Osteocyte (in vitro differentiated cells): ENCODE measurements at regions not wholly inside any gene's neighbourhood (a gene's known extent, or its start where the extent isn't known, plus 50 kb on each side); places are given as distances from the start of the nearest gene placed in this dataset.

Experiments
- DNase-seq: peaks from one replicate; pipeline ENCODE4 v3.0.0; 2021; ENCODE audit warnings: mixed read lengths; ENCODE audit not compliant: unreplicated experiment; ENCODE audit errors: extremely low spot score
- H3K27ac Mint-ChIP-seq: one replicate; pipeline ENCODE4 v1.8.0; 2021; ENCODE audit warnings: mild to moderate bottlenecking, mixed read lengths; ENCODE audit not compliant: unreplicated experiment
- H3K27me3 Mint-ChIP-seq: one replicate; pipeline ENCODE4 v1.8.0; 2021; ENCODE audit warnings: mixed read lengths; ENCODE audit not compliant: unreplicated experiment
- H3K36me3 Mint-ChIP-seq: one replicate; pipeline ENCODE4 v1.8.0; 2021; ENCODE audit warnings: mixed read lengths; ENCODE audit not compliant: unreplicated experiment
- H3K4me1 Mint-ChIP-seq: one replicate; pipeline ENCODE4 v1.8.0; 2021; ENCODE audit warnings: mixed read lengths; ENCODE audit not compliant: unreplicated experiment
- H3K4me3 Mint-ChIP-seq: one replicate; pipeline ENCODE4 v1.8.0; 2021; ENCODE audit warnings: mild to moderate bottlenecking, moderate library complexity, mixed read lengths; ENCODE audit not compliant: unreplicated experiment
- H3K9me3 Mint-ChIP-seq: one replicate; pipeline ENCODE4 v1.8.0; 2021; ENCODE audit warnings: mixed read lengths; ENCODE audit not compliant: unreplicated experiment
- CTCF ChIP-seq: fragments of 200-600 bp; sonication (generic); IDR thresholded peaks from 2 replicates; pipeline ENCODE4 v1.5.0; 2021; ENCODE audit warnings: antibody characterized with exemption, mild to moderate bottlenecking, moderate library complexity

GRCh38 chr12:63424671-63425070 is 243.6 kb downstream of the DPY19L2 start:
- Mint-ChIP-seq H3K27me3 (no peaks in the 10 kb centered on the region), H3K4me3 (no peak overlapping the region)

DNA sequence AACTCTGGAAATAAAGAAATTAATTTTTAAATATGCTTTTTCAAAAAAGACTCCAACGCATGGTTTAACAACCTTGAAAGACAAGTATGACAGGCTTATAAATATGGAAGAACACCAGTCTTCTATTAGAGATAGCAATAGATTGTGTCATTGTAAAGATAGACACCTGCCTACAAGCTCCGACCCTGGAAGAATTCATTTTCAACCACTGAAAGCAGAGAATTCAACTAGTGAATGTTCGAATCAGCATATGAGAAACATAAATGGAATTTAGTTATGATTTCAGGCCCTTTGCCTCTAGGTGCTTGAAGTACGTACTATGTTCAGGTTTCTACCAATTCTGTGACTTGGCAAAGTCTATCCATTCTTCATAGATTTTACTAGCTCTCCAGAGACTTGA is 244.5 kb downstream of the DPY19L2 start:
- Mint-ChIP-seq H3K27ac (no peak overlapping the region), H3K4me3 (no peak overlapping the region), H3K4me1 (no peaks in the 10 kb centered on the region), H3K27me3 (peaks cover 3% of the 10 kb centered on the region), H3K9me3 (peaks cover 22% of the 10 kb centered on the region), H3K36me3 (peaks cover 4% of the 10 kb centered on the region)
- DNase-seq = no peak
- no peak for TF ChIP-seq CTCF

More at GRCh38 chr12:63424671-63425070, 243.6 kb downstream of the DPY19L2 start:
- peaks cover 2% of the 10 kb centered on the region for H3K36me3 Mint-ChIP-seq
- no peak for DNase-seq
- no peak for TF ChIP-seq CTCF
- H3K4me1 Mint-ChIP-seq = no peaks in the 10 kb centered on the region
- H3K27ac Mint-ChIP-seq = no peak overlapping the region
- H3K9me3 Mint-ChIP-seq = peaks cover 22% of the 10 kb centered on the region

- TF ChIP-seq CTCF = peak; percentile 73
- H3K4me1 Mint-ChIP-seq = no peaks in the 10 kb centered on the region
- H3K27ac Mint-ChIP-seq = no peak overlapping the region
- no peak for DNase-seq
- peaks cover 4% of the 10 kb centered on the region for H3K36me3 Mint-ChIP-seq
- H3K9me3 Mint-ChIP-seq = peaks cover 24% of the 10 kb centered on the region
- no peak overlapping the region for H3K4me3 Mint-ChIP-seq
- peaks cover 3% of the 10 kb centered on the region for H3K27me3 Mint-ChIP-seq
These were observed 248.1 kb downstream of the DPY19L2 start for GRCh38 chr12:63420206-63420644.

DNA sequence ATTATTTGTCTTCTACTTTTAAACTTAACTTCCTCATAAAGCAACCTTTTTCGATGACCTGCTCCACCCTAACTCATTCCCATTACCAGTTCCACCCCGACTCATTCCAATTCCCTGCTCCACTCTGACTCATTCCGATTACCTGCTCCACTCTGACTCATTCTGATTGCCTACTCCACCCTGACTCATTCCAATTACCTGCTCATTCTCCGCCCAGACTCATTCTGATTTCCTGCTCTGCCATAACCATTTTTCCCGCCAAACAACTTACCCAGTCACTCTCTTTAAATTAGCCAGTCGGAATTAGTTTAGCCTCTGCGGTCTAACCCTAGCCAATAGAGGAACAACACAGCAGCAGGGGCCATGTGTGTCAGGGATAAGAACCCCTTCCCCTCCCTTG is 249.1 kb downstream of the DPY19L2 start:
- H3K27ac Mint-ChIP-seq = no peak overlapping the region
- peaks cover 32% of the 10 kb centered on the region for H3K9me3 Mint-ChIP-seq
- no peak overlapping the region for H3K4me3 Mint-ChIP-seq
- no peak for DNase-seq
- peaks cover 4% of the 10 kb centered on the region for H3K36me3 Mint-ChIP-seq
- peaks cover 3% of the 10 kb centered on the region for H3K27me3 Mint-ChIP-seq
- TF ChIP-seq CTCF = no peak
- no peaks in the 10 kb centered on the region for H3K4me1 Mint-ChIP-seq

DNA sequence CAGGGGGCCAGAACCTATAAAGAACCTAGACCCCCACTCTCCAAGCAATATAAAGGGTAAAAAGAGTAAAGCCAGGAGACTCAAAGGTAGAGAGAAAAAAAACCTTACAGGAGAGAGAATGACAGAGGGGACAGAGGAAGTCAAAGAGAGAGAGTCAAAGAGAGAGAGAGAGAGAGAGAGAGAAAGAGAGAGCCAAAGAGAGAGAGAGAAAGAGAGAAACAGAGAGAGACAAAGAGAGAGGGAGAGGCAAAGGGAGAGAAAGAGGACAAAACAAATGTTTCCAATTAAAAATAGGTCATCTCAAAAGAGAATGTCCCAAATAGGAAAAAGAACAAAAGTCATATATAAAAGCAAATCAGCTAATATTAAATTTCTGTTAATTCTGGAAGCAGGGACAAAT is 251.5 kb downstream of the DPY19L2 start:
- Mint-ChIP-seq H3K4me3 (no peak overlapping the region), H3K9me3 (peaks cover 37% of the 10 kb centered on the region), H3K27me3 (peaks cover 10% of the 10 kb centered on the region), H3K36me3 (peaks cover 4% of the 10 kb centered on the region), H3K27ac (no peak overlapping the region), H3K4me1 (no peaks in the 10 kb centered on the region)
- DNase-seq = no peak
- TF ChIP-seq CTCF = no peak
